CD4-positive, alpha-beta T cell (primary cell): ENCODE measurements at regions not wholly inside any gene's neighbourhood (a gene's known extent, or its start where the extent isn't known, plus 50 kb on each side); places are given as distances from the start of the nearest gene placed in this dataset.

Source experiments
- ATAC-seq: fragments of 200-7000 bp; cut with Tn5 transposase; one replicate; pipeline ENCODE4 v1.10.0; 2022; ENCODE audit warnings: mild to moderate bottlenecking; ENCODE audit not compliant: poor library complexity
- CTCF ChIA-PET: fragments of 350-600 bp; sonication (Branson Sonifier 250); formaldehyde crosslinking; loops from one replicate; lab custom pipeline; 2021; ENCODE audit warnings: antibody characterized with exemption, inconsistent platforms; lab: Charles Lee
- POLR2A ChIA-PET: fragments of 350-600 bp; sonication (Branson Sonifier 250); formaldehyde crosslinking; loops from one replicate; lab custom pipeline; 2021; ENCODE audit warnings: antibody characterized with exemption, inconsistent platforms; lab: Charles Lee
- DNase-seq, 14 experiments: peaks; one replicate each; pipeline ENCODE4 v3.0.0-alpha.2; 2013 to 2020; ENCODE audit warnings: mixed read lengths in 2 of 14
- H3K27ac ChIP-seq, 2 donors: one replicate each; pipeline versions ENCODE4 v1.5.1 to v1.7.0; 2013; ENCODE audit warnings: low read length in 2 of 2, low read depth in 1 of 2, mild to moderate bottlenecking in 1 of 2
- H3K27me3 ChIP-seq, 2 experiments: 1 replicate in 1 of 2; 2 replicates in 1 of 2; pipeline versions ENCODE4 v1.6.1 to v1.7.0; 2013; ENCODE audit warnings: low read length in 2 of 2, control low read depth in 1 of 2, mild to moderate bottlenecking in 1 of 2, moderate library complexity in 1 of 2; ENCODE audit not compliant: insufficient read depth in 2 of 2, control insufficient read depth in 1 of 2
- H3K36me3 ChIP-seq: one replicate; pipeline ENCODE4 v1.6.1; 2013; ENCODE audit warnings: low read length, control low read depth; ENCODE audit not compliant: insufficient read depth
- H3K4me1 ChIP-seq: one replicate; pipeline ENCODE4 v1.6.1; 2013; ENCODE audit warnings: low read length, control low read depth; ENCODE audit not compliant: insufficient read depth
- H3K4me3 ChIP-seq: one replicate; pipeline ENCODE4 v1.5.1; 2013; ENCODE audit warnings: mild to moderate bottlenecking, low read length, moderate library complexity
- H3K9me3 ChIP-seq, 2 experiments: 1 replicate in 1 of 2; 2 replicates in 1 of 2; pipeline versions ENCODE4 v1.6.1 to v1.7.0; 2013; ENCODE audit warnings: low read length in 2 of 2, mild to moderate bottlenecking in 2 of 2, control low read depth in 1 of 2, moderate library complexity in 1 of 2; ENCODE audit not compliant: control insufficient read depth in 1 of 2, insufficient read depth in 1 of 2
- H3K27ac Mint-ChIP-seq: one replicate; pipeline ENCODE4 v1.8.0; 2020; ENCODE audit warnings: mixed read lengths
- H3K27me3 Mint-ChIP-seq: one replicate; pipeline ENCODE4 v1.8.0; 2021; ENCODE audit warnings: mixed read lengths
- H3K36me3 Mint-ChIP-seq: one replicate; pipeline ENCODE4 v1.8.0; 2021; ENCODE audit warnings: low read depth, mixed read lengths
- H3K4me1 Mint-ChIP-seq: one replicate; pipeline ENCODE4 v1.8.0; 2021; ENCODE audit warnings: low read depth, mixed read lengths
- H3K4me3 Mint-ChIP-seq: one replicate; pipeline ENCODE4 v1.8.0; 2020; ENCODE audit warnings: mild to moderate bottlenecking, mixed read lengths
- H3K9me3 Mint-ChIP-seq: one replicate; pipeline ENCODE4 v1.8.0; 2020; ENCODE audit warnings: mixed read lengths
- intact Hi-C, 2 experiments: fragments of 100-400 bp; cut with DNase I in 1 of 2; cut with micrococcal nuclease in 1 of 2; formaldehyde crosslinking; loops; one replicate each; pipeline versions ENCODE4 v1.15.1 to v1.9.0; 2023 to 2025; cut with DNase I, micrococcal nuclease
- TF ChIP-seq, protein P1 (sequence below): fragments of 200-600 bp; IDR thresholded peaks from one replicate; pipeline ENCODE4 v1.8.0; 2022; ENCODE audit warnings: antibody characterized with exemption, mild to moderate bottlenecking

DNA sequence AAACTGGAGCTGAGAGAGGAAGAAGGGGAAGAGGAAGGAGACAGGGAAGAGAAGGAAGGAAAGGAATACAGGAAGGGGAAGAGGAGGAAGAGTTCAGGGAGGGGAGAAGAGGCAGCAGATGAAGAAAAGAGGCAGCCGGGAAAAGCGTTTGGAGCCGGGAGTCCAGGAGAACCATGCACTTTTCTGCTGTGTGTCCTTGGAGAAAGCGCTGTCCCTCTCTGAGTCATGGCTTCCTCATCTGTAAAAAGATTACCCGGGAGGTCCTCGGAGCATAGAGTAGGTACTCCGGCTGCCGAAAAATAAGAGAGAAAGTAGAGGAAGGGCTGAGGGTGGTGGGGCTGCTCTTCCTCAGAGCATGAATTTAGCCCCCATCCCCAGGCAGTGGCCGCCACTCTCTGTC, 226.9 kb downstream of the MN1 start:
- intact Hi-C loops, result no loop called here
- ATAC-seq (no peak), DNase-seq (no peak)
- H3K27ac ChIP-seq, result no peak overlapping the region
- no peaks in the 10 kb centered on the region for H3K4me1 Mint-ChIP-seq
- POLR2A ChIA-PET, result no interaction called here
- no peaks in the 10 kb centered on the region for H3K4me1 ChIP-seq
- TF ChIP-seq, protein P1, sequence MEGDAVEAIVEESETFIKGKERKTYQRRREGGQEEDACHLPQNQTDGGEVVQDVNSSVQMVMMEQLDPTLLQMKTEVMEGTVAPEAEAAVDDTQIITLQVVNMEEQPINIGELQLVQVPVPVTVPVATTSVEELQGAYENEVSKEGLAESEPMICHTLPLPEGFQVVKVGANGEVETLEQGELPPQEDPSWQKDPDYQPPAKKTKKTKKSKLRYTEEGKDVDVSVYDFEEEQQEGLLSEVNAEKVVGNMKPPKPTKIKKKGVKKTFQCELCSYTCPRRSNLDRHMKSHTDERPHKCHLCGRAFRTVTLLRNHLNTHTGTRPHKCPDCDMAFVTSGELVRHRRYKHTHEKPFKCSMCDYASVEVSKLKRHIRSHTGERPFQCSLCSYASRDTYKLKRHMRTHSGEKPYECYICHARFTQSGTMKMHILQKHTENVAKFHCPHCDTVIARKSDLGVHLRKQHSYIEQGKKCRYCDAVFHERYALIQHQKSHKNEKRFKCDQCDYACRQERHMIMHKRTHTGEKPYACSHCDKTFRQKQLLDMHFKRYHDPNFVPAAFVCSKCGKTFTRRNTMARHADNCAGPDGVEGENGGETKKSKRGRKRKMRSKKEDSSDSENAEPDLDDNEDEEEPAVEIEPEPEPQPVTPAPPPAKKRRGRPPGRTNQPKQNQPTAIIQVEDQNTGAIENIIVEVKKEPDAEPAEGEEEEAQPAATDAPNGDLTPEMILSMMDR, result no peak
- peaks cover 5% of the 10 kb centered on the region for H3K9me3 Mint-ChIP-seq
- H3K9me3 ChIP-seq, result peaks cover 0 to 9% of the 10 kb centered on the region in 2 experiments
- H3K27ac Mint-ChIP-seq, result no peak overlapping the region
- H3K27me3 ChIP-seq, result no peaks in the 10 kb centered on the region
- peaks cover 53% of the 10 kb centered on the region for H3K27me3 Mint-ChIP-seq
- H3K36me3 Mint-ChIP-seq, result no peaks in the 10 kb centered on the region
- no peaks in the 10 kb centered on the region for H3K36me3 ChIP-seq
- no peak overlapping the region for H3K4me3 ChIP-seq
- H3K4me3 Mint-ChIP-seq, result no peak overlapping the region
- CTCF ChIA-PET, result no interaction called here

DNA sequence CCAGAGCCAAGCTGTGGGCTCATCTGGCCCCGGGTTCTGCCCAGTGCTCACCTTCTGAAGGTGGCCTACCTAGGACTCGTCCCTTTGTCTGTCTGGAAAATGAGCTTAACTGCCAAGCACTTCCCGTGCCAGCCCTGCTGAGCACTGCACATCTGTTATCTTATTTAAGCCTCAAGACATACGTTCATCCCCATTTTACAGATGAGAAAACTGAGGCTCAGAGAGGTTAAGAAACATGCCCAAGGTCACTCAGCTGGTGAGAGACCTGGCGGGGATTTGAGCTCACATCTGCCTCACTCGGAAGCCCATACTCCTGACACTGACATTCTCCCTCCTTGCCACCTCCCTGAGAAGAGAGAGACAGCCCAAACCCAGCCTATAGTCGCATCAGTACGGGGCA, 226.2 kb downstream of the MN1 start:
- Mint-ChIP-seq H3K36me3 (no peaks in the 10 kb centered on the region), H3K9me3 (peaks cover 5% of the 10 kb centered on the region), H3K27ac (no peak overlapping the region), H3K4me3 (no peak overlapping the region), H3K27me3 (peaks cover 58% of the 10 kb centered on the region), H3K4me1 (no peaks in the 10 kb centered on the region)
- H3K27me3 ChIP-seq, result peaks cover 0 to 2% of the 10 kb centered on the region in 2 experiments
- intact Hi-C loops, result no loop called here
- H3K27ac ChIP-seq, result no peak overlapping the region
- peaks cover 0 to 9% of the 10 kb centered on the region in 2 experiments for H3K9me3 ChIP-seq
- POLR2A ChIA-PET, result no interaction called here
- no peaks in the 10 kb centered on the region for H3K36me3 ChIP-seq
- H3K4me1 ChIP-seq, result no peaks in the 10 kb centered on the region
- ATAC-seq (no peak), DNase-seq (no peak)
- TF ChIP-seq, protein P1, result no peak
- no peak overlapping the region for H3K4me3 ChIP-seq
- CTCF ChIA-PET, result no interaction called here

DNA sequence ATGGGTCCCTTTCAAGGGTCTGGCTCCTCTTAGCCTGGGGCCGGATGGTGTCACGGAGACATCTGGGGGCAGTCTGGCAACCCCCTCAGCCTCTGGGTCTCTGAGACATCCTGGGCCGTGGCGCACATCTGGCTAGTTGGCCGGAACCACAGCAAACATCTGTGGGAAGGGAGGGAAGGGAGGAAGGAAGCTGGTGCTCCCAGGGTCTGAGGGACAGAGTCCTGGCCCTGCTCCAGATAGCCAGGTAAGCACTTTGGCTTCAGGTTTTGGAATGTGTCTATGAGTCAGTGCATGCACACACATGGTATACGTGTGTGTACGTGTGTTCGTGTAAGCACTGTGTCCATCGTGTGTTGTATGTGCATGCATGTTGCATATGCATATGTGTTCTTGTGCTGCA, 225.1 kb downstream of the MN1 start:
- H3K27ac Mint-ChIP-seq, result no peak overlapping the region
- POLR2A ChIA-PET, result no interaction called here
- Histone ChIP-seq H3K4me1 (no peaks in the 10 kb centered on the region), H3K27me3 (peaks cover 0 to 2% of the 10 kb centered on the region in 2 experiments), H3K4me3 (no peak overlapping the region), H3K9me3 (peaks cover 0 to 9% of the 10 kb centered on the region in 2 experiments), H3K27ac (no peak overlapping the region), H3K36me3 (no peaks in the 10 kb centered on the region)
- H3K36me3 Mint-ChIP-seq, result no peaks in the 10 kb centered on the region
- TF ChIP-seq, protein P1, result no peak
- DNase-seq, result no peak
- H3K4me1 Mint-ChIP-seq, result no peaks in the 10 kb centered on the region
- H3K27me3 Mint-ChIP-seq, result peaks cover 57% of the 10 kb centered on the region
- H3K4me3 Mint-ChIP-seq, result no peak overlapping the region
- H3K9me3 Mint-ChIP-seq, result peaks cover 5% of the 10 kb centered on the region
- no peak for ATAC-seq
- CTCF ChIA-PET, result no interaction called here
- intact Hi-C loops, result no loop called here
